Inferior parietal cortex (tissue), 1 donor: ENCODE measurements at regions not wholly inside any gene's neighbourhood (a gene's known extent, or its start where the extent isn't known, plus 50 kb on each side); places are given as distances from the start of the nearest gene placed in this dataset.
A peak's percentile ranks its signal among the peaks of the same experiment; 100 is the strongest.
"Not testable (repeated sequence)": the region's sequence is repeated elsewhere in the genome, so short reads cannot be mapped to it uniquely, and the experiment has no call there.

ENCODE experiments used
- DNase-seq: peaks from one replicate; pipeline ENCODE4 v3.0.0-alpha.2; 2016; ENCODE audit errors: extremely low spot score

- no peak for DNase-seq
Measured at GRCh38 chr13:61913183-61913582, 497.5 kb upstream of the PCDH20 start.

DNA sequence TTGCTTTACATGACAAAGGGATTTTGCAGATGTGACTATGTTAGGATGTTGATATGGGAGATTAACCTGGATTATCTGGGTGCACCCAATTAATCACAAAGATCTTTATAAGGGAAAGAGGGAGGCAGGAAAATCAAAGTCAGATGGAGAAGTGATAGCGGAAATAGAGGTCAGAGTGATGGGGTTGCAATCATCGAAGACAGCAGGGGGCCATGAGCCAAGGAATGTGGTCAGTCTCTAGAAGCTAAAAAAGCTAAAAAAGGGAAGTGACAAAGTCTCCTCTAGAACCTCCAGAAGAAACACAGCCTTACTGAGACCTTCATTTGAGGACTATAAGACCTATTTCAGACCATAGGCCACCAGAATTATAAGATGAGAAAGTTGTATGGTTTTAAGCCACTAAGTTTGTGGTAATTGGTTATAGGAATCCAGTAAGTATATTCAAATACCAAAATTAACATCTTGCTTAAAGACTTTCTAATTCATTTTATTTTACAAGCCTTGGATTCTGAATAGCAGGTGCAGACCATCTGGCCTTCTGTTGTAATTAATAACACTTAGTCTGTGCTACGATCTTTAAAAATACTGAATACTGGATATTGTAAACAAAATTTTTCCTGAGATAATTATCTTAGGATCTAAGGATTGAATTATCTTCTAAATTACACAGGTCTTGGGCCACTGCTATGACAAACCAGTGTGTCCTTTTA, 493.4 kb upstream of the PCDH20 start:
- DNase-seq = no peak

DNA sequence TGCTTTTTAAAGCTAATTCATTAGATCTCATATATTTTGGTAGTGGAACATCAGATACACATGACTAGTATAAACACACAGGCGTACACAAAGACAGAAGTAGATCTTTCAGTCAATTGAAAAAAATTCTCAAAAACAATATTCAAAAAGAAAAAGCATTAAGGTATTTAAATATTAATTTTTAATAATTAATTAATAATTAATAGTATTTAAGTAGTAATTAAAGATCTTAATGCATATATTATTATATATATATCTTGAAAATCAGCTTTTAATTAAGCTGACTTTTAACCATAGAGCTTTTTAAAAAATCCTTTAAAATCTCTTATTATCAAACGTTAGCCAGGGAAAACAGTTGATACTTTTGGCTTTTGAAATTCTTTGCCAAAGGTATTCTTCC, 489.4 kb upstream of the PCDH20 start:
- DNase-seq = no peak

GRCh38 chr13:61901946-61902541, 486.4 kb upstream of the PCDH20 start:
- DNase-seq = no peak

DNA sequence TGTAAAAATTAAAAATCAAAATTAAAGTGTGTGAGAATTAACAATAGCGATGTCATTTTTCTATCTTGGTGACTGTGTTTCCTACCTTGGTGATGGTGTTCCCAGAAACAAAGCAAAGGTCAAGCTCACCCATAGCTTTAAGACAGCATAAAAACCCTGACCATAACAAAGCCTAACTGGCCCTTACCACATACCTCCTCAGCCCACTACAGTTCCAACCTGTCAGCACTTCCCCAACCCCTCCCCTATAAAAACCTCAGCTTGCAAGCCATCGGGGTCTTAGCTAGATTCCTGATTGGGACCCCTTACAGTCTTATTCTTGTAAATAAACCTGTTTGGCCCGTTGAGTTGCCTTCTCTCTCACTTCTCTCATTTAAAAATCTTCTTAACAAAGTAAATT, 484.4 kb upstream of the PCDH20 start:
- no peak for DNase-seq

DNA sequence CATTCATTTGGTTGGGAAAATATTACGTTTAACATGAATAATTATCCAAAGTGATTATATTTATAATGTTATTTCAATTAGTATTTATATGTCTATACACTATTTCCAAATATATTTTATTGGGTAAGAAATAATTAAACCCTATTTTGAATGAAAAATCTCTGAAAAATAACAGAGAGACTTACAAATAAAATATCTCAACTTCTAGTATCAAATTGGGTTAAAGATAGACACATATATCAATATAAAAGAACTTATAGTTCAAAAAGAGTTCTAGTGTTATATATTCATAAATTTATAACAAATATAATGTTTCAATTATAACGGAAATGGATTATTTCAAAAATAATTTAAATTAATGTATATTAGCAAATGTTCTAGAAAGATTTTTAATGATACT, 482.6 kb upstream of the PCDH20 start:
- no peak for DNase-seq

DNA sequence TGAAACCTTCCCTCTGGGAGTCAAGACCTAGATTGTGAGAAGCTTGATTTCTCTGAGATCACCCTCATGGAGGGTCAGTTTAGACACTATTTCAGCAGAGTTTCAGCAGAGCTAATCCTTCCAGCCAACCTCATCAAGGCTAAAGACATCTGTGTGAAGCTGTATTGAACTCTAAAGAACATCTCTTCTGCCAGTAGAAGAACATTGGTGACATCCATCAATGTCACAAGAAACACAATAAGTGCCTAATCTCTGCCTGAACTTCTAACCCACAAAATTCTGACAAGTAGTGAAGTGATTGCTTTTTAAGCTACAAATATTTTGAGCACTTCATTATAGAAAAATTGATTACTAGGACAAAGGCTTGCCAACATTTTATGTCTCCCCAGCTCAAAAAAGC, 475.8 kb upstream of the PCDH20 start:
- no peak for DNase-seq

DNA sequence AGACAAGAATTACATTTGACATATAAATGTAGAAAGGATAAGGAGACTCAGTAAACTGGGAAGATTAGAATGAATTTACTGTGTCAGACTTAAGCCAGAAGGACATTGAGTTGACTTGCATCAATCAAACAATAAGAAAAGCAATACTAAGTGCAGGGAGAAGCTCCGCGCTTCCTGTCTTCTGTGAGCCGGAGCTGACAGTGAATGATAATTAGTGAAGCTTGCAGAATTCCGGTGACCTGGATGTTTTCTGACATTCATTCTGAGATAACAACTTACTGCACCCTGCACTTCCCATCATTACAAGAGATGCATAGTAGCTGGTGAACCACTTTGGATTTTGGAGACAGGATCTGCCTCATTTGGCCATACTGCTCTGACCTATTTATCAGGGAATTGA, 469.2 kb upstream of the PCDH20 start:
- DNase-seq = no peak

DNA sequence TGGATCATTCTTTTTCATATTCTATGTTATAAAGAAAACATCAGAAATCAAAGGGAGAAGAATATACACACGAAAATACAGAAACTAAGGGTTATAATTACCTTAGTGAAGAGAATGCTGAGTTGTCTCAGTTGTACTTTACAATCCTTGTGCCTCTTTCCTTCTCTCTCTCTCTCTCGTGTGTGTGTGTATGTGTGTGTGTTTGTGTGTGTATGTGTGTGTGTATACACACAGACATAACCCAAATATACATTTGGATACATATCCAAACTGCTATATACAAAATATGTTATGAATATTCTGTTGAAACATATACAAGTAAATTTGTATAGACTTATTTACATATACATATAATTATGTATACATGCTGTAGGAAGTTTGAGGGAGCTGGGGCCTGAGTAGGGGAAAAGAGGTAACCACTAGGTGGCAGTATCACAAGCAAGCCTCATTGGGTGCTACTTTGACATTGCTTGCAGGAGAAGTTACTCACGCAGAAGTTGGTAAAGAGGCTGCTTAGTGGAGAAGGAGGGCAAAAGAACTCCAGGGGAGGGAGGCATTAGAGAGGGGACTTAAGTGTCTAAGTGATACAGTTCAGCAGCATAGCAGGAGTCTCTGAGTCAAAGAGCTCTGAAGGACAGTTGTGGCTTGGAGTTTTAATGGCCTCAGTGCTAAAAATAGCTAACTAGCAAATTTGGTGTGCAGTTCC, 465.1 kb upstream of the PCDH20 start:
- no peak for DNase-seq

DNA sequence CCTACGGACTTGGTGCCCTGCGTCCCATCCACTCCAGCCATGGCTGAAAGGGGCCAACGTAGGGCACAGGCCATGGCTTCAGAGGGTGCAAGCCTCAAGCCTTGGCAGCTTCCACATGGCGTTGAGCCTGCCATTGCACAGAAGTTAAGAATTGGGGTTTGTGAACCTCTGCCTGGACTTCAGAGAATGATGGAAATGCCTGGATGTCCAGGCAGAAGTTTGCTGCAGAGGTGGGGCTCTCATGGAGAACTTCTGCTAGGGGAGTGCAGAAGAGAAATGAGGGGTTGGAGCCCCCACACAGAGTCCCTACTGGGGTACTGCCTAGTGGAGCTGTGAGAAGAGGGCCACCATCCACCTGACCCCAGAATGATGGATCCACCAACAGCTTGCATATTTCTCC, 462.9 kb upstream of the PCDH20 start:
- DNase-seq = not testable (repeated sequence)

- no peak for DNase-seq
Measured at GRCh38 chr13:61874970-61875579, 459.4 kb upstream of the PCDH20 start.

DNA sequence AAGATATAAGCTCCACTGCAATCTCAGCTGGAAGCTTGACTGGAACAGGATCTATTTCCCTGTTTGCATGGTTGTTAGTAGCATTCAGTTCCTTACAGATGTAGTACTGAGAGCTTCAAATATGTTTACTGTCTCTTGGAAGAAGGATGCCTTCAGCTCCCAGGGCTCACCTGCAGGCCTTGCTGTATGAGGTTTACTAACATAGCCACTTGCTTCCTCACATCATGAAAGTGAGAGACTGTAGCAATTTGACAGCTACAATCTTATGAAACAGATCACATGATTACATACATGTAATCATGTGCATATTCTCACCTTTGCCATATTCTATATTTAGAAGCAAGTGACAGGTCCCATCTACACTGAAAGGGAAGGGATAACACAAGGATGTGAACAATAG, 458.1 kb upstream of the PCDH20 start:
- no peak for DNase-seq

GRCh38 chr13:61857198-61857597, 441.5 kb upstream of the PCDH20 start:
- DNase-seq = no peak

DNA sequence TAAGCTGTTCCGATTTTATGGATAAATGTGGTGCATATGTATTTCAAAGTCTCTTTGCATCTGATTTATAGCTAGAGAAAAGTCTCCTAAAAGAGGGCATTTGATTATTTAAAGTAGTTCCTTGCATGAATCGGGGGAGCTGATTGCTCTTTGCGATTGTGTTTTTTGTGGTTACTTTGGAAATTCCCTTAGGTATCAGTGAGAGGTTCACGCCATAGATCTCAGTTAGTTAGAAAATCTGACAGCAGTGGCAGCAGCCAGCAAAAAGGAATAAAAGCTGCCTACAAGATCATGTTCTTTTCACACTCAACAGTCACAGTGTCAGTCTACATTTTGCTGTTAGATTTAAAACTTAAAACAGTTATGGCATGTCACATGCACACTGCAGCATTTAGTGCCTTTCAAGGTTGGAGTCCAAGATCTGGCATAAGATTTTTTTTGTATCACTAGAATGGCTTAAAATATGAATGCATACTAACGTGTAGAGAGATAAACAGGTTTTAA, 436.5 kb upstream of the PCDH20 start:
- no peak for DNase-seq

GRCh38 chr13:61850794-61851193, 435.1 kb upstream of the PCDH20 start:
- no peak for DNase-seq

DNA sequence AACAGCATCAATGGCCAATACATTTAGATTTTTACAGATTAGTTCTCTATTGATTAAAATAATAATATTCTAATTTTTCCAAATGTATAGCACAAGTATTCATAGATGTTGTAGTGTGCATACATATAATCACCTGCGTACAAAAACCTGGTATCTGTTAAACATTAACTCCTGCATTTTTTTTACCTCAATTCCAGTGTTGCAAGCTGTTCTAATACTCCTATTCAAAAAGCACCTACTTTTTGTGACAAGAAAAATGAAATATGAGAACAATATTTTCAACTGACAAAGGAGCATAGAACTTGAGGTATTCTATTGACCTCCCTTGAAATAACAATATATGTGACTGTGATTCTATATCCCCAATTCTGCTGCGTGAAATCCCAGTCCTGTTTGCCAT, 422.9 kb upstream of the PCDH20 start:
- DNase-seq = no peak

GRCh38 chr13:61833228-61833627, 417.6 kb upstream of the PCDH20 start:
- DNase-seq = no peak

- DNase-seq = no peak
Measured at GRCh38 chr13:61831026-61831425, 415.4 kb upstream of the PCDH20 start.

DNA sequence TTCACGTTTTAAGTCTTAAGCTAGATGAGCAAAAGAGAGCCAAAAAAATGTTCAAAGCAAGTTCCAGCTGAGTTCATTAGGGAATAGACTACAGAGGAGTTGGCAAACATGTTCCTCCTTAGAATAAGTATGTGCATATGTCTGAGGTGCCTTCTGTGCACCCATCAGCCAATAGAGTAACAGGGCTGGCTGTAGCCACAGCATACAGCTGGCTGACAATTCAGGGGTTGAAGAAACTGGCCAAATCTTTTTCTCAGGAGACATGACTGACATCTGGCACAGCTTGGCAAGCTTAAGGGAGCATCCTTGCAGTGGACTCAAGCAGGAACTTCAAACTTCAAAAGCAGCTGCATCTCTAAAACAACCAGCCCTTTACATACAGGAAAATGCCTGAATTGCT, 414.8 kb upstream of the PCDH20 start:
- DNase-seq = no peak

DNA sequence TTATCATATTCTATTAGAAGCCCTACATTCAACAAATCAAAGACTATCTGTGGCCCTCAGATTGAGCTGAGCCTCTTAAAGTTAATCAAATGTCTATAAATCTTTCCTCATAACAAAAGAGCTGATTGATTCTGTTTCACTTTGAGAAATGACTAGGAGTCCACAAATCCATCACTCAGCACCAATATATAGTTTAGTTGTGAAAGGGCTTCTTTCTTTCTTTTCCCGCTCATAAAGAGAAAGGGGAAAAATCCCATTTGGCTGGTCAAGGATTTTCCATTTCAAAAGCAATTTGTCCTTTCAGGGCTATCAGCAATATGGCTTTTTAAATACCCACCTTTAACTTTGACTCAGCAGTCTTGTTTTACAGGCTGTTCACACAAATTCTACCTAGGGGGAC, 408.5 kb upstream of the PCDH20 start:
- DNase-seq = no peak

DNA sequence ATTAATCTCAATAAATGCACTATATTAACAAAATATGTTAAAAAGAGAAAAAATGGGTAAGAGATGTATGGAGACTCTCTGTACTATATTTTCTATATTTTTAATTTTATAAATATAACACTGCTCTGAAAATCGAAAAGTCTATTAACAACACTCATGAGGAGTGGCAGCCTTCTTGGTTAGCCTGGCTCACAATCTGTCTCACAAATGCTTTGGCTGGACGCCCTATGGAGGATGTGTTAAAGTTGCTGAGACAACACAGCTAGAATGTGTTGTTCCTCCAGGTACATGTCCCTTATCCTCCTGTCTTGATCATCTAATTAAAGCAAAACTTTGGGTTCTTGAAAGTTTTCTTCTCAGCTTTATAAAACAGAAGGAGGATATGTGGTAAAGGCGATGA, 396.6 kb upstream of the PCDH20 start:
- peak; percentile 19 for DNase-seq

DNA sequence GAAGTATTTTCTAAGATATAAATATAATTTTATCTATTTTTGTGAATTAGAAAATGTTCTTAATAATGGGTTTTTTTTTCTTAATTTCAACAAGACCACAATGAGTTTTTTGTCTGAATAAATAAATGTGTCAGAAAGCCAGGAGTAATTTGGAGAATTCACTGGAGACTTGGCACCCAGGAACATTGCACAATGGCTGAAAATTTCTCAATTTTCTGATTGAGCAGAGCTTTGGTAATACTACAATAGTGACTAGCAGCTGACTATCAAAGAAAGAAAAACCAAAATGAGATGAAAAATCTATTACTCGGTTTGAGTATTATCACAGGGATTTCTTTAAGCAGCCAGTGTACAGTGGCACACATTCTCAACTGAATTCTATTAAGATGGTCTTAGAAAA, 394.4 kb upstream of the PCDH20 start:
- no peak for DNase-seq

DNA sequence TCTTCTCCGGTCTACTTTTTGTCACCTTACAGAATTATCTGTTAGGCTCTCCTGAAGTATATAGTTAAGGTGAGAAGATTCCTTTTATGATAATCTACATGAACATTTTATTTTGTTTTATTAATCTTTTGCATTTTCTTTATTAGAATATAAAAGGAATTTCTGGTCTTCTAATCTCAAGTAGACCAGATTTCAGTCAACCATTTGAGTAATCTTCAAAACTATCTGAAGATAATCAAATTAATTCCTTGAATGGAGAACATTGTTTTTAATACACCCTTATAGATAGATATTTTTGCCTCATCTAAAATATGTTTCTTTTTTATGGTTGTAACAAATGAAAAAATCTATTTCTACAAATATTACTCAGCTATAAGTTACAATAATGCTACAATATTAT, 381.7 kb upstream of the PCDH20 start:
- no peak for DNase-seq
